Upper lobe of left lung (tissue), 4 donors: ENCODE measurements at regions not wholly inside any gene's neighbourhood (a gene's known extent, or its start where the extent isn't known, plus 50 kb on each side); places are given as distances from the start of the nearest gene placed in this dataset.

Source experiments
- CTCF ChIP-seq, 6 experiments: fragments of 450-650 bp in 4 of 6; fragments of 200-600 bp in 2 of 6; sonication (generic) in 2 of 6; IDR thresholded peaks; one replicate each; pipeline ENCODE4 v1.5.1; 2016 to 2019; ENCODE audit warnings: antibody characterized with exemption in 6 of 6
- EP300 ChIP-seq, 4 donors: sonication (generic); formaldehyde crosslinking; IDR thresholded peaks; one replicate each; pipeline ENCODE4 v1.5.1; 2017; ENCODE audit warnings: antibody characterized with exemption in 4 of 4, control low read depth in 2 of 4
- POLR2A ChIP-seq, 4 donors: fragments of 450-650 bp; IDR thresholded peaks; one replicate each; pipeline ENCODE4 v1.5.1; 2016 to 2017; ENCODE audit warnings: antibody characterized with exemption in 4 of 4, mild to moderate bottlenecking in 2 of 4
- POLR2AphosphoS5 ChIP-seq, 2 donors: sonication (generic); formaldehyde crosslinking; IDR thresholded peaks; one replicate each; pipeline ENCODE4 v1.5.1; 2017; ENCODE audit warnings: antibody characterized with exemption in 2 of 2

DNA sequence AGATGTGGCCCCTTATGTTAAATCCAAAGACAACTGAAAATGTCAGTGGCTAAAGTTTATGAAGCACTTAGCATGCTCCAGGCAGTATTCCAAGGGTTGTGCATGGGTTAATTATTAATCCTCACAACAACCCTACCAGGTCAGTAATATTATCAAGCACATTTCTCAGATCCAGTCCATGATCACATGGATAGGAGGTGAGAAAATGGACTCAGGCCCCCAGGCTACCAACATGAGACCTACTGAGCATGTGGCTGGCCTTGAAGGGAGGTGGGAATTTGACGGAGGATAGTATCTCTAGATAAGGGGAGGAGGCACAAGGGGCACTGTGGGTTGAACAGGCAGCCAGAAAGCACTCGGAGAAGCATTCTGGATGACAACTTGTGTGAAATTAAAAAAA is 412.0 kb downstream of the MEIS1 start:
- no peak for TF ChIP-seq CTCF (IDR thresholded peaks at IDR 0.05)
- TF ChIP-seq POLR2AphosphoS5 (IDR thresholded peaks at IDR 0.05), result no peak
- TF ChIP-seq POLR2A (IDR thresholded peaks at IDR 0.05), result no peak
- TF ChIP-seq EP300 (IDR thresholded peaks at IDR 0.05), result no peak
